Osteoblast (primary cell): ENCODE measurements at regions not wholly inside any gene's neighbourhood (a gene's known extent, or its start where the extent isn't known, plus 50 kb on each side); places are given as distances from the start of the nearest gene placed in this dataset.

Source experiments
- DNase-seq: peaks from one replicate; pipeline ENCODE4 v3.0.0; 2011; ENCODE audit warnings: low spot score, mixed read lengths; ENCODE audit not compliant: insufficient read length; ENCODE audit errors: missing footprints
- H2AFZ ChIP-seq: 2 replicates; pipeline ENCODE4 v1.6.0; 2011; ENCODE audit warnings: mild to moderate bottlenecking, low read length
- H3K27ac ChIP-seq: 2 replicates; pipeline ENCODE4 v1.5.1; 2011; ENCODE audit warnings: mild to moderate bottlenecking, low read depth, low read length, moderate library complexity
- H3K27me3 ChIP-seq: 2 replicates; pipeline ENCODE4 v1.6.0; 2012; ENCODE audit warnings: mild to moderate bottlenecking, control low read depth, inconsistent platforms, low read length, moderate library complexity; ENCODE audit not compliant: insufficient read depth
- H3K36me3 ChIP-seq: 2 replicates; pipeline ENCODE4 v1.5.1; 2011; ENCODE audit warnings: mild to moderate bottlenecking, low read length, control low read depth, moderate library complexity; ENCODE audit not compliant: insufficient read depth
- H3K4me1 ChIP-seq: 2 replicates; pipeline ENCODE4 v1.5.1; 2011; ENCODE audit warnings: mild to moderate bottlenecking, low read length, control low read depth, moderate library complexity; ENCODE audit not compliant: insufficient read depth
- H3K4me2 ChIP-seq: 2 replicates; pipeline ENCODE4 v1.6.0; 2011; ENCODE audit warnings: mild to moderate bottlenecking, low read length; ENCODE audit not compliant: insufficient read depth
- H3K4me3 ChIP-seq: fragments of 200-600 bp; sonication (generic); 3 replicates; pipeline ENCODE4 v1.5.1; 2012; ENCODE audit warnings: mild to moderate bottlenecking, low read length, inconsistent platforms; ENCODE audit not compliant: insufficient read depth
- H3K79me2 ChIP-seq: 2 replicates; pipeline ENCODE4 v1.6.0; 2012; ENCODE audit warnings: mild to moderate bottlenecking, low read length, control low read depth, inconsistent platforms; ENCODE audit not compliant: insufficient read depth
- H3K9me3 ChIP-seq: 2 replicates; pipeline ENCODE4 v1.5.1; 2011; ENCODE audit warnings: low read depth, low read length, control low read depth
- H4K20me1 ChIP-seq: 2 replicates; pipeline ENCODE4 v1.6.0; 2012; ENCODE audit warnings: mild to moderate bottlenecking, low read length, control low read depth; ENCODE audit not compliant: insufficient read depth
- CTCF ChIP-seq: IDR thresholded peaks from 2 replicates; pipeline ENCODE4 v1.5.1; 2011; ENCODE audit warnings: mild to moderate bottlenecking, low read depth, low read length, moderate library complexity; ENCODE audit errors: extremely low read depth

- Histone ChIP-seq H3K9me3 (no peaks in the 10 kb centered on the region), H4K20me1 (no peaks in the 10 kb centered on the region), H3K4me2 (no peak overlapping the region), H3K79me2 (no peaks in the 10 kb centered on the region), H3K4me1 (peaks cover 27% of the 10 kb centered on the region), H2AFZ (no peak overlapping the region), H3K27ac (peak overlapping the region; percentile 91), H3K27me3 (no peaks in the 10 kb centered on the region), H3K4me3 (no peak overlapping the region), H3K36me3 (no peaks in the 10 kb centered on the region)
- no peak for DNase-seq
- TF ChIP-seq CTCF = no peak
Measured at GRCh38 chr14:51582437-51582836, 69.3 kb upstream of the FRMD6 start.

GRCh38 chr14:51585055-51585454 lies 66.7 kb upstream of the FRMD6 start:
- H3K36me3 ChIP-seq = no peaks in the 10 kb centered on the region
- no peaks in the 10 kb centered on the region for H3K27me3 ChIP-seq
- TF ChIP-seq CTCF = no peak
- H3K9me3 ChIP-seq = no peaks in the 10 kb centered on the region
- H2AFZ ChIP-seq = no peak overlapping the region
- H3K4me1 ChIP-seq = peaks cover 25% of the 10 kb centered on the region
- no peaks in the 10 kb centered on the region for H3K79me2 ChIP-seq
- no peak overlapping the region for H3K4me3 ChIP-seq
- no peak for DNase-seq
- no peaks in the 10 kb centered on the region for H4K20me1 ChIP-seq
- no peak overlapping the region for H3K4me2 ChIP-seq
- no peak overlapping the region for H3K27ac ChIP-seq

GRCh38 chr14:51592836-51593235 lies 58.9 kb upstream of the FRMD6 start:
- TF ChIP-seq CTCF = no peak
- Histone ChIP-seq H4K20me1 (no peaks in the 10 kb centered on the region), H3K27me3 (no peaks in the 10 kb centered on the region), H3K79me2 (no peaks in the 10 kb centered on the region), H3K27ac (peak overlapping the region; percentile 24), H3K9me3 (no peaks in the 10 kb centered on the region), H3K4me1 (peaks cover 31% of the 10 kb centered on the region), H3K4me3 (no peak overlapping the region), H2AFZ (peak overlapping the region; percentile 63), H3K36me3 (no peaks in the 10 kb centered on the region), H3K4me2 (peak overlapping the region; percentile 15)
- DNase-seq = no peak

- H3K79me2 ChIP-seq = no peaks in the 10 kb centered on the region
- peaks cover 37% of the 10 kb centered on the region for H3K4me1 ChIP-seq
- H3K27ac ChIP-seq = peak overlapping the region; percentile 24
- H3K9me3 ChIP-seq = no peaks in the 10 kb centered on the region
- peak overlapping the region; percentile 15 for H3K4me2 ChIP-seq
- TF ChIP-seq CTCF = no peak
- H2AFZ ChIP-seq = peak overlapping the region; percentile 63
- H3K36me3 ChIP-seq = no peaks in the 10 kb centered on the region
- no peaks in the 10 kb centered on the region for H4K20me1 ChIP-seq
- H3K4me3 ChIP-seq = no peak overlapping the region
- no peak for DNase-seq
- no peaks in the 10 kb centered on the region for H3K27me3 ChIP-seq
Measured at GRCh38 chr14:51593397-51593796, 58.3 kb upstream of the FRMD6 start.
